Natural killer cell (primary cell): ENCODE measurements at regions not wholly inside any gene's neighbourhood (a gene's known extent, or its start where the extent isn't known, plus 50 kb on each side); places are given as distances from the start of the nearest gene placed in this dataset.

ENCODE experiments used
- ATAC-seq, 3 donors: fragments of 150-1000 bp in 2 of 3; fragments of 200-7000 bp in 1 of 3; cut with Tn5 transposase; 1 replicate in 1 of 3; 2 replicates in 2 of 3; pipeline ENCODE4 v1.10.0; 2021; ENCODE audit warnings: mild to moderate bottlenecking in 2 of 3, moderate library complexity in 2 of 3
- DNase-seq, 2 donors: peaks; one replicate each; pipeline versions ENCODE4 v3.0.0 to v3.0.0-alpha.2; 2013 to 2021; ENCODE audit warnings: mixed read lengths in 1 of 2
- H3K27ac ChIP-seq: one replicate; pipeline ENCODE4 v1.5.1; 2013; ENCODE audit warnings: mild to moderate bottlenecking, low read length
- H3K27me3 ChIP-seq: one replicate; pipeline ENCODE4 v1.6.1; 2013; ENCODE audit warnings: low read length; ENCODE audit not compliant: control insufficient read depth, insufficient read depth
- H3K36me3 ChIP-seq: one replicate; pipeline ENCODE4 v1.6.1; 2013; ENCODE audit warnings: low read length; ENCODE audit not compliant: control insufficient read depth, insufficient read depth
- H3K4me1 ChIP-seq: one replicate; pipeline ENCODE4 v1.6.1; 2013; ENCODE audit warnings: low read length; ENCODE audit not compliant: control insufficient read depth, insufficient read depth
- H3K4me3 ChIP-seq: one replicate; pipeline ENCODE4 v1.5.1; 2013; ENCODE audit warnings: low read length
- H3K9me3 ChIP-seq: one replicate; pipeline ENCODE4 v1.6.1; 2013; ENCODE audit warnings: low read length; ENCODE audit not compliant: control insufficient read depth, insufficient read depth
- H3K27ac Mint-ChIP-seq, 2 donors: one replicate each; pipeline ENCODE4 v1.8.0; 2022; ENCODE audit warnings: mild to moderate bottlenecking in 2 of 2, mixed read lengths in 2 of 2, moderate library complexity in 1 of 2
- H3K27me3 Mint-ChIP-seq, 2 donors: one replicate each; pipeline ENCODE4 v1.8.0; 2022; ENCODE audit warnings: low read depth in 2 of 2, mixed read lengths in 2 of 2
- H3K36me3 Mint-ChIP-seq: one replicate; pipeline ENCODE4 v1.8.0; 2022; ENCODE audit warnings: mixed read lengths
- H3K4me1 Mint-ChIP-seq, 2 donors: one replicate each; pipeline ENCODE4 v1.8.0; 2022; ENCODE audit warnings: mixed read lengths in 2 of 2
- H3K4me3 Mint-ChIP-seq: one replicate; pipeline ENCODE4 v1.8.0; 2022; ENCODE audit warnings: mild to moderate bottlenecking, moderate library complexity, mixed read lengths
- H3K9me3 Mint-ChIP-seq, 2 donors: one replicate each; pipeline ENCODE4 v1.8.0; 2022; ENCODE audit warnings: mixed read lengths in 2 of 2
- WGBS: methylation state at CpG from one replicate; pipeline ENCODE4 v1.1.7; 2013; ENCODE audit warnings: missing lambda C conversion rate; ENCODE audit not compliant: insufficient coverage; 5-methylcytosine and 5-hydroxymethylcytosine counted together
- intact Hi-C: fragments of 100-400 bp; cut with micrococcal nuclease; formaldehyde crosslinking; loops from one replicate; pipeline ENCODE4 v1.14.2; 2022
- TF ChIP-seq, protein P1 (sequence below): fragments of 200-600 bp; IDR thresholded peaks from one replicate; pipeline ENCODE4 v1.8.0; 2022; ENCODE audit warnings: antibody characterized with exemption

DNA sequence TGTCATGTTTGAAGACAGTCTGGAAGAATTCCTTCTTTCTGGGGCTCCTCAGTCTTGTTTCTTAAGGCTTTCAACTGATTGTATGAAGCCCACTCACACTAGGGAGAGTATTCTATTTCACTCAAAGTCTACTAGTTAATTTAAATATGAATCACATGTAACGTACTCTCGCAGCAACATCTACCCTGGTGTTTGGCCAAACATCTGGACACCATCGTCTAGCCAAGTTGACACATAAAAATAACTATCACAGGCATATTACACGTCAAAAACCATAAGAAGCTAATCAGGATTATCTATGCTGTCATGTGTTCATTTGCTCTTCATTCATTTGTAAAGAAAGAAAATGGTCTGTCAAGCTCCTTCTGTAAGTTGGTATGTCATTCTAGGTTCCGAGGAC, 787.4 kb downstream of the KCNJ2 start:
- Mint-ChIP-seq H3K36me3 (no peaks in the 10 kb centered on the region), H3K4me1 (no peaks in the 10 kb centered on the region), H3K27ac (no peak overlapping the region), H3K4me3 (no peak overlapping the region), H3K27me3 (no peaks in the 10 kb centered on the region), H3K9me3 (peaks cover 14 to 16% of the 10 kb centered on the region in 2 donors)
- no peaks in the 10 kb centered on the region for H3K9me3 ChIP-seq
- TF ChIP-seq, protein P1, sequence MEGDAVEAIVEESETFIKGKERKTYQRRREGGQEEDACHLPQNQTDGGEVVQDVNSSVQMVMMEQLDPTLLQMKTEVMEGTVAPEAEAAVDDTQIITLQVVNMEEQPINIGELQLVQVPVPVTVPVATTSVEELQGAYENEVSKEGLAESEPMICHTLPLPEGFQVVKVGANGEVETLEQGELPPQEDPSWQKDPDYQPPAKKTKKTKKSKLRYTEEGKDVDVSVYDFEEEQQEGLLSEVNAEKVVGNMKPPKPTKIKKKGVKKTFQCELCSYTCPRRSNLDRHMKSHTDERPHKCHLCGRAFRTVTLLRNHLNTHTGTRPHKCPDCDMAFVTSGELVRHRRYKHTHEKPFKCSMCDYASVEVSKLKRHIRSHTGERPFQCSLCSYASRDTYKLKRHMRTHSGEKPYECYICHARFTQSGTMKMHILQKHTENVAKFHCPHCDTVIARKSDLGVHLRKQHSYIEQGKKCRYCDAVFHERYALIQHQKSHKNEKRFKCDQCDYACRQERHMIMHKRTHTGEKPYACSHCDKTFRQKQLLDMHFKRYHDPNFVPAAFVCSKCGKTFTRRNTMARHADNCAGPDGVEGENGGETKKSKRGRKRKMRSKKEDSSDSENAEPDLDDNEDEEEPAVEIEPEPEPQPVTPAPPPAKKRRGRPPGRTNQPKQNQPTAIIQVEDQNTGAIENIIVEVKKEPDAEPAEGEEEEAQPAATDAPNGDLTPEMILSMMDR = no peak
- H3K27me3 ChIP-seq = no peaks in the 10 kb centered on the region
- ATAC-seq (no peak), DNase-seq (no peak)
- intact Hi-C loops = no loop called here
- H3K4me1 ChIP-seq = no peaks in the 10 kb centered on the region
- no peaks in the 10 kb centered on the region for H3K36me3 ChIP-seq
- 93% methylated on average over 4 of the region's 5 CpGs for WGBS
- no peak overlapping the region for H3K4me3 ChIP-seq
- H3K27ac ChIP-seq = no peak overlapping the region

DNA sequence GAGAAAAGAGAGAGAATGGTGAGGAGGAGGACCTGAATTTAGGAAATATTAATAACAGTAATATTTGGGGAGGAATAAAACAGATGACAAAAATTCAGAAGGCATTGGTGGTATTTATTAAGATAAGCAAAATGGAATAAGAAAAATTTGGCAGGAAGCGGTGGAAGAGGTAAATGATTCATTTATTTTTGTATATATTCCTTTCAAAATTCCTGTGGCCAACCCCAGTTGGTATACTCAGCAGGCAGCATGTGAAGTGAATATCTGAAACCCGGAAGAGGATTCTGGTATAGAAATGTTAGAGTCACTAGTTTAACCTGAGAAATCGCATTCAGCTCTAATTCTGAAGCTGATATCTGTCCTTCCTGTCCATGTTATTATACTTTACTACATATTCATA, 792.0 kb downstream of the KCNJ2 start:
- Histone ChIP-seq H3K4me1 (no peaks in the 10 kb centered on the region), H3K4me3 (no peak overlapping the region), H3K27ac (no peak overlapping the region), H3K27me3 (no peaks in the 10 kb centered on the region), H3K9me3 (peaks cover 3% of the 10 kb centered on the region), H3K36me3 (no peaks in the 10 kb centered on the region)
- peaks cover 7 to 8% of the 10 kb centered on the region in 2 donors for H3K9me3 Mint-ChIP-seq
- no peak for ATAC-seq
- H3K4me1 Mint-ChIP-seq = no peaks in the 10 kb centered on the region
- H3K27ac Mint-ChIP-seq = no peak overlapping the region
- no peaks in the 10 kb centered on the region for H3K36me3 Mint-ChIP-seq
- TF ChIP-seq, protein P1 = no peak
- no peak overlapping the region for H3K4me3 Mint-ChIP-seq
- no peaks in the 10 kb centered on the region for H3K27me3 Mint-ChIP-seq
- intact Hi-C loops = no loop called here
- no peak for DNase-seq
- WGBS = 100% methylated on average over 1 of the region's 3 CpGs

- intact Hi-C loops = no loop called here
- Mint-ChIP-seq H3K4me1 (no peaks in the 10 kb centered on the region), H3K27ac (no peak overlapping the region), H3K4me3 (no peak overlapping the region), H3K36me3 (no peaks in the 10 kb centered on the region), H3K9me3 (peaks cover 8 to 11% of the 10 kb centered on the region in 2 donors), H3K27me3 (no peaks in the 10 kb centered on the region)
- ATAC-seq (no peak), DNase-seq (no peak)
- Histone ChIP-seq H3K4me3 (no peak overlapping the region), H3K4me1 (no peaks in the 10 kb centered on the region), H3K9me3 (peaks cover 3% of the 10 kb centered on the region), H3K27ac (no peak overlapping the region), H3K27me3 (no peaks in the 10 kb centered on the region), H3K36me3 (no peaks in the 10 kb centered on the region)
- WGBS = no CpG with 5 or more reads among the region's 3 CpGs
- TF ChIP-seq, protein P1 = no peak
Measured at GRCh38 chr17:70968302-70968701, 799.0 kb downstream of the KCNJ2 start.

DNA sequence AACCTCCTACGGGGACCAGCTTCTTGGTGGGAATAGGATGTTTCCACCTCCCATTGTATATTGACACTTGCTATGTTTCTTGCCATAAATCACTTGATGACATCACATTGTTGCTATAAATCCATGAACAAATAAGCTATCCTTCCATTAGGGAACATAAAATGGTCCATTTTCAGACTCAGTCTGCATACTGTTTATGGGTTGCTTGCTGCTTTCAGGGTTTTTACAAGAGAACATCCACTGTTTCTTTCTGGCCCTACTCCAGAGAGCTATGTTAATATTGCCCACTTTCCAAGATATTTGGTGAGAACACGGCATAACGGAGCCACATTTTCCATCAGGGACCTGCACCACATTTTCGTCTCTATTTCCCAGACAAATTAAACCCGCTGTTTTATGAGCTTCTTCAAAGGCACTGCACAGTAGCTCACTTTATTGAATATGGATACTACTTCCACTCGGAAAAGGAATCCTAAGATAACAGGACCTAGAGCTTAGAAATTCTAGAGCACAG, 800.2 kb downstream of the KCNJ2 start:
- ATAC-seq (no peak), DNase-seq (no peak)
- TF ChIP-seq, protein P1 = no peak
- H3K27ac Mint-ChIP-seq = no peak overlapping the region
- H3K27ac ChIP-seq = no peak overlapping the region
- peaks cover 8 to 9% of the 10 kb centered on the region in 2 donors for H3K9me3 Mint-ChIP-seq
- H3K4me3 Mint-ChIP-seq = no peak overlapping the region
- H3K27me3 ChIP-seq = no peaks in the 10 kb centered on the region
- intact Hi-C loops = no loop called here
- no peaks in the 10 kb centered on the region for H3K36me3 ChIP-seq
- peaks cover 3% of the 10 kb centered on the region for H3K9me3 ChIP-seq
- H3K36me3 Mint-ChIP-seq = no peaks in the 10 kb centered on the region
- H3K4me1 Mint-ChIP-seq = no peaks in the 10 kb centered on the region
- WGBS = 84% methylated on average over 5 of the region's 6 CpGs
- no peaks in the 10 kb centered on the region for H3K27me3 Mint-ChIP-seq
- H3K4me3 ChIP-seq = no peak overlapping the region
- H3K4me1 ChIP-seq = no peaks in the 10 kb centered on the region
